Suppressor macrophage treated with lipopolysaccharide for 4 hours (primary cell): ENCODE measurements at regions not wholly inside any gene's neighbourhood (a gene's known extent, or its start where the extent isn't known, plus 50 kb on each side); places are given as distances from the start of the nearest gene placed in this dataset.
"Not testable (repeated sequence)": the region's sequence is repeated elsewhere in the genome, so short reads cannot be mapped to it uniquely, and the experiment has no call there.

ENCODE experiments used
- DNase-seq: peaks from one replicate; pipeline ENCODE4 v3.0.0-alpha.2; 2020

- no peak for DNase-seq
Observed at GRCh38 chr4:123162859-123163258, 233.7 kb upstream of the SPRY1 start.

DNA sequence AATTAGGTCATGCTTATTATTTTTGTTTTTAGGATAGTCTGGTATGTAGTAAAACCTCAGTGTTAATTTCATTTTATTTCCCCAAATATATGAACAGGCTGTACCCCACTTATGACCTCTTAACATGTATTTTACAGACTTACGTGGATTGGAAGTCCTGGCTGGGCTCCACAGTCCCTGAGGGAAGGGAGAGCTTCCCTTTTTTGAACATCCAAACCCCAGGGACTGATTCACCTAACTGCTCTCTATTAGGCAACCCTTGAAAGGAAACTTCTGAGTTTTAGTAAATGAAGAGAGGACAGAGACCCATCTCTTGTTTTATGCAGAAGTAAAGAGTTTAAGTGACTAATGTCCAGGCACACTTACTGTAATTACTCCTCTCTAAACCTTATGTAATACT is 233.1 kb upstream of the SPRY1 start:
- DNase-seq, result peak; percentile 9

DNA sequence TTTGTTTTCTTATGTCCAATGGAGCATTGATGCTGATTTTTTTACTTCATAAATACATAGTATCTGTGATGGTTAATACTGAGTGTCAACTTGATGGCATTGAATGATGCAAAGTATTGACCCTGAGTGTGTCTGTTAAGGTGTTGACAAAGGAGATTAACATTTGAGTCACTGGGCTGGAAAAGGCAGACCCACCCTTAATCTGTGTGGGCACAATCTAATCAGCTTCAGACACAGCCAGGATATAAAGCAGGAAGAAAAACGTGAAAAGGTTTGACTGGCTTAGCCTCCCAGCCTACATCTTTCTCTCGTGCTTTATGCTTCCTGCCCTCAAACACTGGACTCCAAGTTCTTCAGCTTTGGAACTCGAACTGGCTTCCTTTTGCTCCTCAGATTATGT is 230.6 kb upstream of the SPRY1 start:
- DNase-seq, result no peak

DNA sequence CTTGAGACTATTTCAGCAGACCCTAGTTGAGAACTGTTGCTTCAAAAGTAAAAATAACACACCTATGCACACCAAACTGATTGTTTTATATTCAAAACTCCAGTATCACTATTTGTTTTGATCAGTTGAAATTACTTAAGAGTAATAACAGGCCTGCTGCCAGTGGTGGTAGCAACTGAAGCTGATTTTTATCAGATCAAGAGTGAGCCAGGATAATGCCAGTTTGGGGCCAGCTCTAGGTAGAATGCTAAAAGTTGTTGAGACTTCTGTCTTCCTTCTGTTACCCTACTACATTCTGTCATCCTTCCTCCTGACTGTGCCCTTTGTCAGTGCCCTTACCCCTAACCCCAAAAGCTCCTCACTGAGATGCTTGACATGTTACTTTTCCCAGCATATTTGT is 228.7 kb upstream of the SPRY1 start:
- DNase-seq, result no peak

GRCh38 chr4:123168812-123169211 is 227.8 kb upstream of the SPRY1 start:
- no peak for DNase-seq

DNA sequence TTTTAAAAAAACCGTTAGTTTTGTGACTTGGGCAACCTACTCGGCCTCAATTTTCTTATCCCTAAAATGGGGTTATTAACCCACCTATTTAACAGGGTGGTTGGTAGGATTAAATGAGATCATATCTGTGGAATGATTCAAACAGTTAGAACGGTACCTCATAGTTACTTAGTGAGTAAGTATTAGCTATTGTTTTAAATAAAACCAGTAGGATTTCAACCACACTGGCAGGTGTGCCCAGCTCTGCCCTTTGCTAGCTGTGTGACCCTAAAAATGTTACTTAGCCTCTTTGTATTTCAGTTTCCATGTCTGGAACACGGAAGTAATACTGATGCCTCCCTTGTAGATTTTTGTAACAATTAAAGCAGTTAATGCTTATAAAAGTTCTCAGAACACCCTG is 225.8 kb upstream of the SPRY1 start:
- DNase-seq, result no peak

DNA sequence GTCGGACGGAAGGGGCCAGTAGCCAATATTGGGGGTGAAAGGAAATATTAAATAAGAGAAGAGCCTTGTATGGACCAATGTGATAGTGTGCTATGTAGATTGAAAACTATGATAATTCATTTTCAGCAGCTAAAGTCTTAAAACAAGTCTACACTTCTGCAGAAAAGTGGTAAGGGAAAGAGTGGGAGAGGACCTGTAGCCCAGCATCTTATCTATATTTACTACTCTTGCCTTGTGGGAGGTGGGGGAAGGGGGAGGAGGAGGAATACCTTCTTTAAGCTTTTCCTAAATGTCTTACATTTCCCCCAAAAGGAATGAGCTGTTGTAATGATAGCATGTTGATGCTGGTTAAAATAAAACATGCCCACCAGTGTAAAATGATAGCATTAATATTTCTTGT is 220.0 kb upstream of the SPRY1 start:
- no peak for DNase-seq

DNA sequence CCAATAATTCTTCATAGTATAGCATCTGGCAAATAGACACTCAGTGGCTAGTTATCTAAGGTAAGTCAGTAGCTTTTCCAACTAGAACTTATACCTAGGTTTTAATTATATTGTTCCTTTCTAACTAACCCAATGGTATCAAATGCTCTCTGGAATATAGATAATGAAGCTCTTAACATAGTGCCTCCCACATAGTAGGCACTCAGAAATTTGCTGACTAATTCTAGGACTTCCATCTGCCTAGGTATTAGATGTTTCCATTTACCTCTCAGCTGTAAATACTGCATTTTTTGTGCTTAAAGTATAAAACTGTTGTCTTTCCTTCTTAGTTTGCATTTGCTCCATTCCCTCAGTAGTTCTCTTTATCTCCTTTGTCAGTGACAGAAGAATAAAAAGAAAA is 214.3 kb upstream of the SPRY1 start:
- no peak for DNase-seq

- no peak for DNase-seq
Observed at GRCh38 chr4:123183308-123183707, 213.3 kb upstream of the SPRY1 start.

DNA sequence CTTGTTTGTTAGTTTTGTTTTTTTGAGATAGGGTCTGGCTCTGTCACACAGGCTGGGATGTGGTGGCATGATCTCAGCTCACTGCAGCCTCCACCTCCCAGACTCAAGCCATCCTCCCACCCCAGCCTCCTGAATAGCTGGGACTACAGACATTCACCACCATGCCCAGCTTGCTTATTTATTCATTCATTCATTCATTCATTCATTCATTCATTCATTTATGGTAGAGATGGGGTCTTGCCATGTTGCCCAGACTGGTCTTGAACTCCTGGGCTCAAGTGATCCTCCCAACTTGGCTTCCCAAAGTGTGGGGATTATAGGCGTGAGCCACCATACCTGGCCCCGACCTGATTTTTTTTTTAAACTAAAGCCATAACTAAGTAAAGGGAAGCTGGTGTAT is 212.8 kb upstream of the SPRY1 start:
- not testable (repeated sequence) for DNase-seq

- no peak for DNase-seq
Observed at GRCh38 chr4:123186731-123187130, 209.9 kb upstream of the SPRY1 start.

DNA sequence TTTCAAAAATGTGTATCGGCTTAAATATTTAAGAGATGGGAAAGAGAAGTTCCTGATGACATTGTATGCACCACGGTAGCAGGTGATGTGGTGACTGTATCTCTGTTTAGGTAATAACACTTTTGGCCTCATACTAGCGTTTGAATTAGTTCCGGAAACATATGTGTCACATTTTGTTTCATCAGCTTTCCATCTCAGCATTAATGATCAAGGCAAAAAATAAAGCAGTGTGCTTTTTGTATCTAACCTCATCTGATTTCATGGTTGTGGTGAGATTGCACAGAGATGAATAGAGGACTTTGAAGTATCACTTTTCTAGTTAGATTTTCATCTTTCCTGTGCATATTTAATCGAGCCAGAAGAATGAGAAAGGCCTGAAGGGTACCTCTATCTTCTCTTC is 206.4 kb upstream of the SPRY1 start:
- DNase-seq, result no peak

- no peak for DNase-seq
Observed at GRCh38 chr4:123191728-123192127, 204.9 kb upstream of the SPRY1 start.

DNA sequence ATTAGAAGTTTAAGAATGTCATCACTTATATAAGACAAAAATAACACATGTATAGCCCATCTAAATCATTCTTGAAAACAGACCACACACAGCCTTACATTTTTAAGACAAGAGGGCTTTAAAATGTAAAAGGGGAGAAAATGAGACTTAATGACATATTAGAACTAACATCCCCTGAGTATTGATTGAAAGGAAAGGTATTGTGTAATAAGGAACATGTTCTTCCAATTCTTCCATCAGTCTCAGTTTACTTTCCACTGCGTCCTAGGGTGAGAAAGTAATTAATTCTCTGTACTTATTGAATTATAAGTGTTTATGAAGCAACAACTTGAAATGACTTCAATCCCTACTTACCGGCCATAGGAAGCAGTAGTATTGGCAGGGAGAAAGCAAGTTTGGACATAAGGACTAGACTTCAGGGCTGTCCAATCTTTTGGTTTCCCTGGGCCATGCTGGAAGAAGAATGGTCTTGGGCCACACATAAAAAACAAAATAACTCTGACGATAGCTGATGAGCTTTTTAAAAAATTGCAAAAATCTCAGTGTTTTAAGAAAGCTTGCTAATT is 202.7 kb upstream of the SPRY1 start:
- DNase-seq, result no peak

DNA sequence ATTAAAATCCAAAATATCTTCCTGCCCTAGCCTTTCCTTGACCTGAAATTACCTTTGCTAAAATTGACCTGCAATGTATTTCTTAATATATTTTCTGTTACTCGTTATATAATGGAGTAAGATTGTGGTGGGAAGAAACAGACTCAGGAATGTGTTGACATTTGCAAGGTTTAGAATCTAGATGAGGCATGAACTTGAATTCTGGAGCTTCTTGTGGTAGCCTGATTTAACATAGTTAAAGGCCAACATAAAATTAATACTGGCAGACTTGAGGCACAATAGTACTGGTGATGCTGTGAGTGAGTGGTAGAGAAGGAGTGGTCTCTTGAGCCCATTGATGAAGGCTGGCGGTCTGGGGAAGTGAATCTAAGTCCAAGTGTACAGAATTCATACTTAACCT is 197.9 kb upstream of the SPRY1 start:
- DNase-seq, result no peak

DNA sequence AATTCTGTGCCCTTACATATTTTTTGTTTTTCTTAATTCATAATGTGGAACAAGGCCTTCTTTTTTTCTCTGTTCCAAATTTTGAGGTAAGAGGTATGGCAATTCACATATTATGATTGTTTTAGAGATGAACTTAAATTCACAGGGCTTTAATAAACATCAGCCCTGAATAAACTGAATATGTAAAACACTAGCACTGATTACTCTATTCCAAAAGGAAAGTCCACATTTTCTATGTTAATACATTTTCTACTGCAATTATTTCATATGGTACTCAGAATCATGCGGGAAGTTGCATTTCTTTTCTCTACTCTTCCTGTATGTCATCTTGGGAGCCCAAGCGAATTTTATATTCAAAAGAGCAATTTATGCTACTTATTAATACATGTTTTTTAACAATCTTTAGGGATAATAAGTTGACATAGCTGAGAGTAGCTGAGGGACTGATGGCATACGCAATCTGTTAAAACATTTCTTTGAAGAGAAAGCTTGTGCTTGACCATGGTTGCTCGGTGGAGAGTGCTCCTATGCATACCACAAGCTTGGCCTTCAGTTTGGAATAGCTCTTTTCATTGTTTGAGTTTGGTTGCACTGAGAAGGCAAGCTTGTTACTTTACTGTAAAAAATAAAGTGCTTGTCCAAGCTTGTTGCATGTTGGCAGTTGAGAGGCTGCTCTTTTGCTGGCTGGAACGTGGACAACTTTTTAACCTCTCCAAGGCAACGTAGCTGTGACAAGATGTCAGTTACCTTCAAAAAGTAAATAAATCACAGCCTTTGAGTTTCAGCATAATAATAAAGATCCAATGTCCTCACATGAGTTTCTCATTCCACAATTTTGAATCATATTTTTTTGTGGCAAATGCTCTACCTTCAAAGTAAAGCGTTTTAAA is 196.3 kb upstream of the SPRY1 start:
- DNase-seq, result no peak

DNA sequence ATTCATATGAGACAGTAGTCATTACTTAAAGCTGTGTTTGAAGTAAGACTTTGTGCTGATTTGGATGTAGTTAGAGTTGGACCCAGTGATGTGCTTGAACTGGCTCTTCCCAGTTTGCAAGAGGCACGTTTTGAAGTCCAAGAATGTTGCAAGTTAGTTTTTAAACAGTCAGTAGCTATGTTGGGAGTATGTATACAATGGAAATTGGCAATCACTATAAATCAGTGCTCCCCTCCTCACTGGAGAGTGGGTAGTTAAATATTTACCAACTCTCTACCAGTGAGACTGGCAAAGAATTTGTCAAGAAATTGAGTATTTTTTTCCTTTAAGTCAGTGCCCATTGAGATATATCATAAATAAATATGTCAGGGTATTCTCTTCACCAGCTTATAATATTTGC is 191.9 kb upstream of the SPRY1 start:
- DNase-seq, result no peak

DNA sequence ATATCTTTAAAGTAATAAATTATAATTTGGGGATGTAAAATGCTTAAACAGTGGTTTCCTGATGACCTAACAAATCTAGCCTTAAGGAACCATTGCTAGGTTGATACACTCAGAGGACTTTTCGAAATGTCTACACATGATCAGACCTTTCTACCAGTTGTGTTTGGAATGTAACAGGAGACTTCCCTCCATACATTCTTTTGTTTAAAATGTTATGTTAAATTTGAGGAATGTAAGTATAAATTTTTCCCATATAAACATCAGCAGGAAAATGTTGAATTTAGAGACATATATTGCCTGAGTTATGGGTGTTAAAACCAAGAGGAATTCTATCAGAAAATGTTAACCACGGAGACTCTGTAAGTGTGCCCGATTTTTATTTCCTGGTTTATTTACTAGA is 190.6 kb upstream of the SPRY1 start:
- no peak for DNase-seq

GRCh38 chr4:123209436-123209835 is 187.2 kb upstream of the SPRY1 start:
- no peak for DNase-seq

DNA sequence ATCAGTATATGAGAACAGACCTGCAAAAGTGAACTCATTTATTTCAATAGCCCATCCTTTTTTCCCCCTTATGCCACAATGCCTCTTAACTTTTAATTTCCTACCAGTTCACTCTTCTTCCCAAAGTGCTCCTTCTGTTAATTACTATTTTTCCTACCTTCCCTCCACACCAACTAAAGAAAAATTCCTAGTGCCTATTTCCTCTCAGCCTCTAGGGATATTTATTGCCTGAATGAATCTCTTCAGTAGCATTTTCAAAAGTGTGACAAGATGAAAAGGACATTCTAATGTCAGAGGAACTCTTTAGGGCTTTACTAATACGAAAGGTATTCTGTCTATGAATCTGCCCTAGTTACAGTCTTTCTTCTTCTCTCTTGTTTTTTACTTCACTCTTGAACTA is 181.1 kb upstream of the SPRY1 start:
- DNase-seq, result no peak

GRCh38 chr4:123216543-123216942 is 180.1 kb upstream of the SPRY1 start:
- DNase-seq, result no peak

- DNase-seq, result no peak
Observed at GRCh38 chr4:123216946-123217345, 179.6 kb upstream of the SPRY1 start.

DNA sequence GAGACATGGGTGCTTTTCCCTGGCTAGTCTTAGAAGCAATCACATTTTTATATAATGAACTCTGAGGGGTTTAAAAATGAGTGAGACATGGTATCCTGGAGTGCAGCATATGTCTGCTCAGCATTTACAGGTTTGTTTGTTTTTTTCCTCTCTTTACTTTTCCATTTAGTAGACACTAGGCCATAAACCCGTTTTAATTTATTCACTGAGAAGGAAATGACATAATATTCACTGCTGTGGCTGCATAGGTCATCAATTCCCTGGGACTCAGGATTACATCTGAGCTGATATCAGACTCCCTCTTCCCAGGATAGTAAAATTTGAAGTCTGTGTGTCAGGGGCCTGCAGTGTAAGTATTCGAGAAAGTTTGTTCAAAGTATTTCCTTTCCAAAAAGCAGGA is 178.9 kb upstream of the SPRY1 start:
- no peak for DNase-seq

- DNase-seq, result no peak
Observed at GRCh38 chr4:123218981-123219380, 177.6 kb upstream of the SPRY1 start.

- DNase-seq, result peak; percentile 52
Observed at GRCh38 chr4:123229286-123229685, 167.3 kb upstream of the SPRY1 start.
